Stimulated activated CD4-positive, alpha-beta T cell treated with anti-CD3 and anti-CD28 coated beads, TNF-alpha, amount 100 ng/mL, for 1 hour (primary cell): ENCODE measurements at regions not wholly inside any gene's neighbourhood (a gene's known extent, or its start where the extent isn't known, plus 50 kb on each side); places are given as distances from the start of the nearest gene placed in this dataset.

ENCODE experiments used
- DNase-seq, 3 donors: peaks; one replicate each; pipeline ENCODE4 v3.0.0-alpha.2; 2020; ENCODE audit warnings: low read depth in 3 of 3, low spot score in 1 of 3

GRCh38 chr3:30352410-30353318, 253.7 kb upstream of the TGFBR2 start:
- DNase-seq, result no peak

- peak in 2 of 3 donors; percentile 15 to 24 for DNase-seq
Measured at GRCh38 chr3:30353711-30354467, 252.5 kb upstream of the TGFBR2 start.

- DNase-seq, result no peak
Measured at GRCh38 chr3:30354513-30354912, 251.9 kb upstream of the TGFBR2 start.

- DNase-seq, result no peak
Measured at GRCh38 chr3:30354972-30355371, 251.4 kb upstream of the TGFBR2 start.

GRCh38 chr3:30355622-30356021, 250.8 kb upstream of the TGFBR2 start:
- no peak for DNase-seq

GRCh38 chr3:30356866-30357753, 249.3 kb upstream of the TGFBR2 start:
- no peak for DNase-seq

- no peak for DNase-seq
Measured at GRCh38 chr3:30357897-30358296, 248.5 kb upstream of the TGFBR2 start.

GRCh38 chr3:30358871-30359270, 247.5 kb upstream of the TGFBR2 start:
- DNase-seq, result no peak

GRCh38 chr3:30368978-30369377, 237.4 kb upstream of the TGFBR2 start:
- no peak for DNase-seq

- DNase-seq, result no peak
Measured at GRCh38 chr3:30370681-30371271, 235.6 kb upstream of the TGFBR2 start.

GRCh38 chr3:30372837-30373236, 233.6 kb upstream of the TGFBR2 start:
- no peak for DNase-seq

GRCh38 chr3:30384546-30385072, 221.8 kb upstream of the TGFBR2 start:
- DNase-seq, result no peak

- no peak for DNase-seq
Measured at GRCh38 chr3:30393079-30393478, 213.3 kb upstream of the TGFBR2 start.

- no peak for DNase-seq
Measured at GRCh38 chr3:30397030-30397429, 209.4 kb upstream of the TGFBR2 start.

- DNase-seq, result no peak
Measured at GRCh38 chr3:30399394-30400181, 206.8 kb upstream of the TGFBR2 start.

GRCh38 chr3:30400926-30401325, 205.5 kb upstream of the TGFBR2 start:
- DNase-seq, result no peak

- no peak for DNase-seq
Measured at GRCh38 chr3:30401971-30402370, 204.4 kb upstream of the TGFBR2 start.

GRCh38 chr3:30407651-30408050, 198.8 kb upstream of the TGFBR2 start:
- DNase-seq, result no peak

GRCh38 chr3:30408105-30408557, 198.3 kb upstream of the TGFBR2 start:
- DNase-seq, result no peak

GRCh38 chr3:30418443-30418842, 188.0 kb upstream of the TGFBR2 start:
- no peak for DNase-seq
